Endothelial cell of umbilical vein (primary cell): ENCODE measurements at regions not wholly inside any gene's neighbourhood (a gene's known extent, or its start where the extent isn't known, plus 50 kb on each side); places are given as distances from the start of the nearest gene placed in this dataset.

Source experiments
- BruUV-seq: library from RNA; stranded (reverse); fragments of 400-500 nt; replicated peaks from 2 replicates; lab custom pipeline; 2021; lab: Mats Ljungman, UMichigan
- CTCF ChIA-PET: fragments of 300-600, 350-600 bp; sonication (Branson Sonifier 250); formaldehyde crosslinking; loops from one replicate; lab custom pipeline; 2021; ENCODE audit warnings: antibody characterized with exemption, inconsistent platforms; lab: Charles Lee
- POLR2A ChIA-PET: fragments of 300-600, 350-600 bp; sonication (Branson Sonifier 250); formaldehyde crosslinking; loops from one replicate; lab custom pipeline; 2021; ENCODE audit warnings: antibody characterized with exemption, inconsistent platforms; lab: Charles Lee
- DNase-seq: peaks from one replicate; pipeline ENCODE4 v3.0.0-alpha.2; 2011; ENCODE audit warnings: low read depth, low spot score
- FAIRE-seq: peaks from 2 replicates; lab custom pipeline; 2011; peaks lifted over from hg19 to GRCh38; lab: Jason Lieb, UNC
- H2AFZ ChIP-seq: 2 replicates; pipeline ENCODE4 v1.6.0; 2012; ENCODE audit warnings: low read depth, low read length, control low read depth, inconsistent platforms
- H3K27ac ChIP-seq: 2 replicates; pipeline ENCODE4 v1.5.1; 2011; ENCODE audit warnings: low read depth, mild to moderate bottlenecking, control low read depth, low read length, moderate library complexity; ENCODE audit not compliant: insufficient read depth
- H3K27me3 ChIP-seq, 2 experiments: 2 replicates each; pipeline versions ENCODE4 v1.6.0 to v1.6.1; 2011; ENCODE audit warnings: low read length in 2 of 2, mixed read lengths in 1 of 2; ENCODE audit not compliant: control insufficient read depth in 2 of 2, insufficient read depth in 2 of 2
- H3K36me3 ChIP-seq, 2 experiments: 2 replicates in 1 of 2; 3 replicates in 1 of 2; pipeline ENCODE4 v1.5.1; 2011; ENCODE audit warnings: low read length in 2 of 2, mild to moderate bottlenecking in 1 of 2, moderate library complexity in 1 of 2; ENCODE audit not compliant: control insufficient read depth in 2 of 2, insufficient read depth in 2 of 2; ENCODE audit errors: extremely low read depth in 1 of 2
- H3K4me1 ChIP-seq: 3 replicates; pipeline ENCODE4 v1.5.1; 2011; ENCODE audit warnings: mild to moderate bottlenecking, low read length; ENCODE audit not compliant: control insufficient read depth, insufficient read depth; ENCODE audit errors: extremely low read depth
- H3K4me2 ChIP-seq: 2 replicates; pipeline ENCODE4 v1.6.1; 2011; ENCODE audit warnings: low read length, control low read depth, mixed read lengths; ENCODE audit not compliant: insufficient read depth
- H3K4me3 ChIP-seq, 3 experiments: fragments of 200-600 bp in 1 of 3; sonication (generic), shearing (Covaris generic) in 1 of 3; replicated peaks in 1 of 3; 2 replicates each; pipeline ENCODE4 v1.5.1; 2011 to 2016; ENCODE audit warnings: control low read depth in 3 of 3, low read length in 3 of 3, mild to moderate bottlenecking in 2 of 3, inconsistent platforms in 1 of 3, low read depth in 1 of 3, moderate library complexity in 1 of 3; ENCODE audit not compliant: insufficient read depth in 1 of 3
- H3K79me2 ChIP-seq: 2 replicates; pipeline ENCODE4 v1.6.0; 2012; ENCODE audit warnings: low read length, inconsistent platforms; ENCODE audit not compliant: control insufficient read depth, insufficient read depth
- H3K9ac ChIP-seq: replicated peaks from 2 replicates; pipeline ENCODE3; 2011; ENCODE audit warnings: low read length, control low read depth; ENCODE audit not compliant: insufficient read depth; ENCODE audit errors: extremely low read depth
- H3K9me1 ChIP-seq: replicated peaks from 3 replicates; pipeline ENCODE4 v1.6.0; 2011; ENCODE audit warnings: mild to moderate bottlenecking, low read length; ENCODE audit not compliant: control insufficient read depth, insufficient read depth; ENCODE audit errors: extremely low read depth
- H3K9me3 ChIP-seq: replicated peaks from 2 replicates; pipeline ENCODE4 v1.5.1; 2012; ENCODE audit warnings: low read length, inconsistent platforms; ENCODE audit not compliant: control insufficient read depth, insufficient read depth
- H4K20me1 ChIP-seq: replicated peaks from 2 replicates; pipeline ENCODE3; 2011; ENCODE audit warnings: mild to moderate bottlenecking, low read length; ENCODE audit not compliant: control insufficient read depth, insufficient read depth; ENCODE audit errors: extremely low read depth
- CTCF ChIP-seq, 2 donors: IDR thresholded peaks; 1 replicate in 1 of 2; 2 replicates in 1 of 2; pipeline ENCODE4 v1.5.1; 2011; ENCODE audit warnings: low read length in 2 of 2, mild to moderate bottlenecking in 2 of 2, moderate library complexity in 2 of 2, control low read depth in 1 of 2, inconsistent platforms in 1 of 2, low read depth in 1 of 2; ENCODE audit not compliant: insufficient read depth in 1 of 2; ENCODE audit errors: extremely low read depth in 1 of 2
- EZH2 ChIP-seq: IDR thresholded peaks from 2 replicates; pipeline ENCODE4 v1.6.1; 2012; ENCODE audit warnings: borderline replicate concordance, low read depth, mild to moderate bottlenecking, moderate library complexity, low read length, inconsistent platforms; ENCODE audit not compliant: severe bottlenecking
- GATA2 ChIP-seq: IDR thresholded peaks from 2 replicates; pipeline ENCODE4 v1.7.0; 2011; ENCODE audit warnings: low read depth, mild to moderate bottlenecking, moderate library complexity, mixed read lengths, low read length; ENCODE audit not compliant: insufficient read length, insufficient read depth
- POLR2A ChIP-seq: IDR thresholded peaks from 2 replicates; pipeline ENCODE4 v1.6.1; 2012; ENCODE audit warnings: low read depth, mild to moderate bottlenecking, control low read depth, low read length
- dilution Hi-C: fragments of 300-500 bp; cut with MboI; formaldehyde crosslinking; loops from one replicate; pipeline ENCODE4 v1.15.0; 2019; ENCODE audit warnings: low sequenced_read_pairs; ENCODE audit not compliant: extremely low pct_ligation_motif_present
- intact Hi-C: fragments of 100-400 bp; cut with micrococcal nuclease; formaldehyde crosslinking; loops from one replicate; pipeline ENCODE4 v1.10.0; 2022

GRCh38 chr16:64365448-64365931 lies 756.4 kb downstream of the CDH11 start:
- no peak overlapping the region for H3K4me3 ChIP-seq
- no peak for TF ChIP-seq GATA2
- no peak for TF ChIP-seq CTCF (IDR thresholded peaks at IDR 0.05; ENCODE audit: extremely low read depth in 1 of 2, insufficient read depth in 1 of 2, low read depth in 1 of 2, low read length in 2 of 2)
- no peaks in the 10 kb centered on the region for H3K79me2 ChIP-seq
- no peak overlapping the region for H3K4me2 ChIP-seq
- no peaks in the 10 kb centered on the region for H4K20me1 ChIP-seq
- peak; percentile 3 for DNase-seq
- BruUV-seq = no TSS peak
- no peaks in the 10 kb centered on the region for H3K9me3 ChIP-seq
- H3K36me3 ChIP-seq = no peaks in the 10 kb centered on the region
- intact Hi-C loops = no loop called here
- H3K9ac ChIP-seq = no peak overlapping the region
- H2AFZ ChIP-seq = no peak overlapping the region
- FAIRE-seq = no peak
- no peaks in the 10 kb centered on the region for H3K9me1 ChIP-seq
- dilution Hi-C loops = no loop called here
- ChIA-PET POLR2A (no interaction called here), CTCF (no interaction called here)
- H3K4me1 ChIP-seq = no peaks in the 10 kb centered on the region
- no peaks in the 10 kb centered on the region for H3K27me3 ChIP-seq
- H3K27ac ChIP-seq = no peak overlapping the region

GRCh38 chr16:64364894-64365293 lies 757.0 kb downstream of the CDH11 start:
- Histone ChIP-seq H3K9me1 (no peaks in the 10 kb centered on the region), H2AFZ (no peak overlapping the region), H3K9ac (no peak overlapping the region), H4K20me1 (no peaks in the 10 kb centered on the region), H3K9me3 (no peaks in the 10 kb centered on the region), H3K4me1 (no peaks in the 10 kb centered on the region), H3K79me2 (no peaks in the 10 kb centered on the region), H3K4me2 (no peak overlapping the region), H3K27me3 (no peaks in the 10 kb centered on the region), H3K27ac (no peak overlapping the region), H3K4me3 (no peak overlapping the region), H3K36me3 (no peaks in the 10 kb centered on the region)
- DNase-seq (no peak), FAIRE-seq (no peak)
- POLR2A ChIA-PET = no interaction called here
- CTCF ChIA-PET = no interaction called here
- TF ChIP-seq GATA2 (no peak), POLR2A (no peak), EZH2 (no peak)
- dilution Hi-C loops (no loop called here), intact Hi-C loops (no loop called here)
- BruUV-seq = no TSS peak
